IPS-15b (cell line): ENCODE measurements at regions not wholly inside any gene's neighbourhood (a gene's known extent, or its start where the extent isn't known, plus 50 kb on each side); places are given as distances from the start of the nearest gene placed in this dataset.

Experiments
- H3K27me3 ChIP-seq: one replicate; pipeline ENCODE4 v1.6.1; 2013; ENCODE audit warnings: low read length; ENCODE audit not compliant: control insufficient read depth, insufficient read depth
- H3K36me3 ChIP-seq: one replicate; pipeline ENCODE4 v1.6.1; 2013; ENCODE audit warnings: low read length; ENCODE audit not compliant: control insufficient read depth, insufficient read depth
- H3K4me1 ChIP-seq: one replicate; pipeline ENCODE4 v1.6.1; 2013; ENCODE audit warnings: mild to moderate bottlenecking, low read length; ENCODE audit not compliant: control insufficient read depth, insufficient read depth
- H3K4me3 ChIP-seq: one replicate; pipeline ENCODE4 v1.5.1; 2013; ENCODE audit warnings: low read depth, low read length
- H3K9ac ChIP-seq: one replicate; pipeline ENCODE4 v1.6.1; 2013; ENCODE audit warnings: low read depth, mild to moderate bottlenecking, low read length
- H3K9me3 ChIP-seq: one replicate; pipeline ENCODE4 v1.6.1; 2013; ENCODE audit warnings: mild to moderate bottlenecking, low read length; ENCODE audit not compliant: control insufficient read depth, insufficient read depth

DNA sequence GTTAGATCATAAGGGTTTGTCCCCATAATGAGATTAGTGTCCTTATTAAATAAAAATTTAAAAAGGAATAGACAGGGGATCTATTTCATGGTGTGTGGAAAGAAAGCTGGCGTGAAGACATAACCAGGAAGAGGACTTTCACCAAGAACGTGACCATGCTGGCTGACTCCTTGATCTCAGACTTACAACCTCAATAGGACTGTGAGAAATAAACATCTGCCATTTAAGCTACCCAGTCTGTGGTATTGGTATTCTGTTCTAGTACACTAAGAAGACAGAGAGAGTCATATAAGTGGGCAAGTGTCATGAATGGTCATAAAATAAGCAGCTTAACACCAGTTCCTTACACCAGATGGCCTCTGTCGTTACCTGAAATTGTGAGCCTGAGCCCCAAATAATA is 259.4 kb upstream of the CCNG1 start:
- H3K4me1 ChIP-seq = peaks cover 2% of the 10 kb centered on the region
- no peak overlapping the region for H3K9ac ChIP-seq
- H3K9me3 ChIP-seq = no peaks in the 10 kb centered on the region
- no peak overlapping the region for H3K4me3 ChIP-seq
- H3K27me3 ChIP-seq = no peaks in the 10 kb centered on the region
- H3K36me3 ChIP-seq = no peaks in the 10 kb centered on the region

- Histone ChIP-seq H3K9ac (no peak overlapping the region), H3K4me1 (no peaks in the 10 kb centered on the region), H3K27me3 (no peaks in the 10 kb centered on the region), H3K4me3 (no peak overlapping the region), H3K36me3 (no peaks in the 10 kb centered on the region), H3K9me3 (no peaks in the 10 kb centered on the region)
Measured at GRCh38 chr5:163185315-163185714, 252.1 kb upstream of the CCNG1 start.

DNA sequence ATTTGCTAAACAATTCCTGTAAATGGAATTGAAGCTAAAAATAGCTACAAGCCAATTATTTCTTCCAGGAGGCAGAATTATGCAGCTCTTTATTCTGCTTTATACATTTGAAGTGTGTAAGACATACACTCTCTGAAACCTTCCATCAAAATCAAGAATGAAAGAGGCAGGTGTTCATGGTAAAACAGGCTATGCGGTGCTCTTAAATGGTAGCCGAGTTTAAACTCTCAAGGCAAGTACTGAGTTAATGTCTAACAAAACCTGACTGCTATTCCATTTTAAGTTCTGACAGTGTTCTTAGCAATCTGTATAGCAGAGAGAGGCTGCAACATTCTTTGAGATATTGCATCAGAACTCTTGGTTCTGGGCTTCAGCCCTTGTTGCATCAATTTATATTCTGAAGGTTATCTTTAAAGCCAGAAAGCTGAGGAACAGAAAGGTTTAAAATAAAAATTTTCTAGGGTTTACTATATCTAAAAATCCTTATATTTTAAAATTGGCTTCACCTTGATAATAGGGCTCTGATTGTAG is 248.3 kb upstream of the CCNG1 start:
- Histone ChIP-seq H3K4me3 (no peak overlapping the region), H3K9ac (no peak overlapping the region), H3K4me1 (no peaks in the 10 kb centered on the region), H3K36me3 (no peaks in the 10 kb centered on the region), H3K27me3 (no peaks in the 10 kb centered on the region), H3K9me3 (no peaks in the 10 kb centered on the region)

- Histone ChIP-seq H3K4me3 (no peak overlapping the region), H3K36me3 (no peaks in the 10 kb centered on the region), H3K9me3 (no peaks in the 10 kb centered on the region), H3K4me1 (no peaks in the 10 kb centered on the region), H3K9ac (no peak overlapping the region), H3K27me3 (no peaks in the 10 kb centered on the region)
Measured at GRCh38 chr5:163190283-163190682, 247.1 kb upstream of the CCNG1 start.

- Histone ChIP-seq H3K9me3 (no peaks in the 10 kb centered on the region), H3K4me3 (no peak overlapping the region), H3K27me3 (no peaks in the 10 kb centered on the region), H3K36me3 (no peaks in the 10 kb centered on the region), H3K4me1 (no peaks in the 10 kb centered on the region), H3K9ac (no peak overlapping the region)
Measured at GRCh38 chr5:163190784-163191183, 246.6 kb upstream of the CCNG1 start.

DNA sequence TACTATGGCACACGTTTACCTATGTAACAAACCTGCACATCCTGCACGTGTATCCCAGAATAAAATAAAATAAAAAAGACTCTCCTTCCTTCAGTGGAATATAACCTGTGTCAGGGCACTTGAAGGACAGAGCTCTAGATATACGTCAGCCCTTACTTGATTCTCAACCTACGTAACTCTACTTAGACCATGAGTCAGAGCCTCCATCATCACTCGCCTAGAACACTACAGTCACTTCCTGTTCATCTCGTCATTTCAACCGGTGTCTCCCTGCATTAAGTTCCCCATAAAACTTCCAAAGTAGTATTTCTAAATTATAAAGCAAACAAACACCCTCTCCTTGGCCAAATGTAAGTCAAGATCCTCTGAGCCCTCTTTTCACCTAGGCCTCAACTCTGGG is 243.5 kb upstream of the CCNG1 start:
- H3K9me3 ChIP-seq = no peaks in the 10 kb centered on the region

GRCh38 chr5:163205645-163206044 is 231.8 kb upstream of the CCNG1 start:
- Histone ChIP-seq H3K9ac (no peak overlapping the region), H3K9me3 (no peaks in the 10 kb centered on the region), H3K27me3 (no peaks in the 10 kb centered on the region), H3K4me3 (no peak overlapping the region), H3K36me3 (no peaks in the 10 kb centered on the region), H3K4me1 (no peaks in the 10 kb centered on the region)

More for the DNA sequence above, 243.5 kb upstream of the CCNG1 start:
- Histone ChIP-seq H3K36me3 (no peaks in the 10 kb centered on the region), H3K9ac (no peak overlapping the region), H3K27me3 (no peaks in the 10 kb centered on the region), H3K4me1 (no peaks in the 10 kb centered on the region), H3K4me3 (no peak overlapping the region)

GRCh38 chr5:163221581-163221980 is 215.8 kb upstream of the CCNG1 start:
- H3K9me3 ChIP-seq = no peaks in the 10 kb centered on the region
- no peaks in the 10 kb centered on the region for H3K27me3 ChIP-seq
- no peaks in the 10 kb centered on the region for H3K4me1 ChIP-seq
- H3K9ac ChIP-seq = no peak overlapping the region
- H3K4me3 ChIP-seq = no peak overlapping the region
- no peaks in the 10 kb centered on the region for H3K36me3 ChIP-seq

DNA sequence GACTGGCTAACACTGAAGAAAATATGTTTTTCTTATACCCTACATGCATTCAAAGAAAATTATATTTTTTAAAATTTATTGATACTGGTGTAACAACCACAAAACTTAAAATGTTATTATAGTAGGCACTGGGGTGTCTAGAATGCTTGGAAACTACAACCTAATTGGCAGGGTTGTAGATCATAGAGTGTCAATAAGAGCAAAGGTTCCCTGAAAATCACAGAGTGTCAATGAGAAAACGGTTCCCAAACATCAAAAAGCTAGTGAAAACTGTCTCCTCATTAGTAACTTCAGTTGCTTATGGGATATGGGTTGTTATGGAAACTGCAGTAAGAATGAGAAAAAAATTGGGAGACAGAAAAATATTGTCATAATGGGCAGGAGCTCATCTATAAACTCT is 214.4 kb upstream of the CCNG1 start:
- Histone ChIP-seq H3K4me1 (no peaks in the 10 kb centered on the region), H3K9me3 (no peaks in the 10 kb centered on the region), H3K9ac (no peak overlapping the region), H3K27me3 (no peaks in the 10 kb centered on the region), H3K4me3 (no peak overlapping the region), H3K36me3 (no peaks in the 10 kb centered on the region)

DNA sequence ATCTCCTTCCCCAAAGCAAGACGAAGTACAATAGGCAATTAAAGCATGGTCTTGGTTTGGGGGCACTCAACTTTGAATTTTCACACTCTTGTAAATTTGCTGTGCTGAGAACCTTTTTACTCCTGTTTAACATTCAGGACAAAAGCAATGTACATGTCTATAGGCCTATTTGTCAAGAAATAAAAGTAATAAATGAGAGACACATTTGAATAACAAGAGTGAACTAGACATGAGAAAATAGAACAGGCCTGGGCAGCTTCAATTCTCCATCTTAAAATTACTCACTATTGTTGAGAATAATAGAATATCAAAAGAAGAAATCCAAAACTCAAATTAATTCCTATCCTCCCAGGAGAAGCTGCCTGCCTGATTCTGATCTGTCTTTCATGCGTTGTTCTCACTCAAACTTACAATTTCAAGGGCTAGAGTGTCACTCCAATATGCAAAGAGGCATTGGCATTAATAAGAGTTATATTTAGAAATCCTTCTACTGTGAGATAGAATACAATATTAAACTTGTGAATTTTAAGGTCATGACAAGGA is 192.9 kb upstream of the CCNG1 start:
- Histone ChIP-seq H3K9ac (no peak overlapping the region), H3K27me3 (no peaks in the 10 kb centered on the region), H3K36me3 (no peaks in the 10 kb centered on the region), H3K4me1 (peaks cover 5% of the 10 kb centered on the region), H3K9me3 (no peaks in the 10 kb centered on the region), H3K4me3 (no peak overlapping the region)

- H3K4me3 ChIP-seq = no peak overlapping the region
- H3K9ac ChIP-seq = no peak overlapping the region
- H3K36me3 ChIP-seq = no peaks in the 10 kb centered on the region
- H3K4me1 ChIP-seq = peaks cover 5% of the 10 kb centered on the region
- H3K27me3 ChIP-seq = no peaks in the 10 kb centered on the region
- H3K9me3 ChIP-seq = no peaks in the 10 kb centered on the region
Measured at GRCh38 chr5:163245584-163245983, 191.8 kb upstream of the CCNG1 start.

DNA sequence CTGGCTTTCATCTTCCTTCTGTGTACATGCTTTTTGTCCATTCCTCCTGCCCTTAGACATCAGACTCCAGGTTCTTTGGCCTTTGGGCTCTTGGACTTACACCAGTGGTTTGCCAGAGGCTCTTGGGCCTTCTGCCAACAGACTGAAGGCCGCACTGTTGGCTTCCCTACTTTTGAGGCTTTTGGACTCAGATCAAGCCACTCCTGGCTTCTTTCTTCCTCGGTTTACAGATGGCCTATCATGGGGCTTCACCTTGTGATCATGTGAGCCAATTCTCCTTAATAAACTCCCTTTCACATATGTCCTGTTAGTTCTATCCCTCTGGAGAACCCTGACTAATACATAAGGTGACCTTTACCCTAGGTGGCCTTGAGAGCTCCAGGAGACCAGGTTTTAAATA is 189.1 kb upstream of the CCNG1 start:
- Histone ChIP-seq H3K36me3 (no peaks in the 10 kb centered on the region), H3K9me3 (no peaks in the 10 kb centered on the region), H3K9ac (no peak overlapping the region), H3K4me3 (no peak overlapping the region), H3K27me3 (no peaks in the 10 kb centered on the region), H3K4me1 (peaks cover 8% of the 10 kb centered on the region)
